ENCODE measurements at regions not wholly inside any gene's neighbourhood (a gene's known extent, or its start where the extent isn't known, plus 50 kb on each side); places are given as distances from the start of the nearest gene placed in this dataset.
"Not testable (repeated sequence)": the region's sequence is repeated elsewhere in the genome, so short reads cannot be mapped to it uniquely, and the experiment has no call there.

GRCh38 chr12:28996688-28997087, 152.4 kb upstream of the FAR2 start:
- TF ChIP-seq CTCF (IDR thresholded peaks at IDR 0.05; ENCODE audit: insufficient read depth, low read length): no peak
- no peak overlapping the region for H3K4me3 ChIP-seq (ENCODE audit: low read depth, low read length)
- no peak for DNase-seq (ENCODE audit: low read depth)

- no peak overlapping the region for H3K4me3 ChIP-seq (ENCODE audit: low read depth, low read length)
- TF ChIP-seq CTCF (IDR thresholded peaks at IDR 0.05; ENCODE audit: insufficient read depth, low read length): peak; percentile 60
- DNase-seq (ENCODE audit: low read depth): peak; percentile 70
Measured at GRCh38 chr12:28998662-28999120, 150.4 kb upstream of the FAR2 start.

- no peak overlapping the region for H3K4me3 ChIP-seq (ENCODE audit: low read depth, low read length)
- TF ChIP-seq CTCF (IDR thresholded peaks at IDR 0.05; ENCODE audit: insufficient read depth, low read length): no peak
- no peak for DNase-seq (ENCODE audit: low read depth)
Measured at GRCh38 chr12:29004066-29004935, 144.8 kb upstream of the FAR2 start.

- DNase-seq (ENCODE audit: low read depth): no peak
- no peak overlapping the region for H3K4me3 ChIP-seq (ENCODE audit: low read depth, low read length)
- TF ChIP-seq CTCF (IDR thresholded peaks at IDR 0.05; ENCODE audit: insufficient read depth, low read length): no peak
Measured at GRCh38 chr12:29004936-29005304, 144.2 kb upstream of the FAR2 start.

- DNase-seq (ENCODE audit: low read depth): no peak
- no peak overlapping the region for H3K4me3 ChIP-seq (ENCODE audit: low read depth, low read length)
- no peak for TF ChIP-seq CTCF (IDR thresholded peaks at IDR 0.05; ENCODE audit: insufficient read depth, low read length)
Measured at GRCh38 chr12:29008786-29009185, 140.3 kb upstream of the FAR2 start.

GRCh38 chr12:29012673-29013072, 136.4 kb upstream of the FAR2 start:
- no peak for TF ChIP-seq CTCF (IDR thresholded peaks at IDR 0.05; ENCODE audit: insufficient read depth, low read length)
- DNase-seq (ENCODE audit: low read depth): no peak
- no peak overlapping the region for H3K4me3 ChIP-seq (ENCODE audit: low read depth, low read length)

GRCh38 chr12:29017532-29017931, 131.5 kb upstream of the FAR2 start:
- not testable (repeated sequence) for DNase-seq (ENCODE audit: low read depth); H3K4me3 ChIP-seq (ENCODE audit: low read depth, low read length)
